Esophagus squamous epithelium (tissue), 5 donors: ENCODE measurements at regions not wholly inside any gene's neighbourhood (a gene's known extent, or its start where the extent isn't known, plus 50 kb on each side); places are given as distances from the start of the nearest gene placed in this dataset.
"Not testable (repeated sequence)": the region's sequence is repeated elsewhere in the genome, so short reads cannot be mapped to it uniquely, and the experiment has no call there.

Experiments used
- DNase-seq: peaks from one replicate; lab custom pipeline; 2025; lab: John Stamatoyannopoulos, UW
- H3K27ac ChIP-seq, 4 donors: fragments of 200-600 bp; sonication (generic); one replicate each; pipeline ENCODE4 v1.5.1; 2016 to 2019; ENCODE audit warnings: mild to moderate bottlenecking in 1 of 4
- H3K27me3 ChIP-seq, 4 donors: fragments of 200-600 bp; sonication (generic); 1 replicate in 3 of 4; 2 replicates in 1 of 4; pipeline versions ENCODE4 v1.5.1 to v1.6.0; 2017 to 2021; ENCODE audit warnings: antibody characterized with exemption in 1 of 4
- H3K36me3 ChIP-seq, 3 donors: fragments of 200-600 bp; sonication (generic); one replicate each; pipeline ENCODE4 v1.5.1; 2016 to 2019
- H3K4me1 ChIP-seq, 3 donors: fragments of 200-600 bp; sonication (generic); one replicate each; pipeline ENCODE4 v1.5.1; 2017 to 2019
- H3K4me3 ChIP-seq, 4 donors: fragments of 200-600 bp; sonication (generic); 1 replicate in 3 of 4; 2 replicates in 1 of 4; pipeline ENCODE4 v1.5.1; 2016 to 2019; ENCODE audit warnings: mild to moderate bottlenecking in 2 of 4, moderate library complexity in 1 of 4
- H3K9me3 ChIP-seq, 3 donors: fragments of 200-600 bp; sonication (generic); one replicate each; pipeline ENCODE4 v1.5.1; 2016 to 2019
- POLR2A ChIP-seq, 4 donors: fragments of 450-650 bp; IDR thresholded peaks; one replicate each; pipeline ENCODE4 v1.6.1; 2017; ENCODE audit warnings: antibody characterized with exemption in 4 of 4, mild to moderate bottlenecking in 4 of 4, moderate library complexity in 3 of 4
- WGBS, 2 donors: methylation state at CpG; one replicate each; pipeline ENCODE4 v1.1.5; 2018; 5-methylcytosine and 5-hydroxymethylcytosine counted together
- intact Hi-C: fragments of 100-400 bp; cut with DNase I; formaldehyde crosslinking; loops from one replicate; pipeline ENCODE4 v1.15.0; 2022
- TF ChIP-seq, protein P1 (sequence below), 6 experiments: fragments of 450-650 bp in 4 of 6; fragments of 200-600 bp in 2 of 6; sonication (generic) in 2 of 6; IDR thresholded peaks; one replicate each; pipeline ENCODE4 v1.5.1; 2016 to 2019; ENCODE audit warnings: antibody characterized with exemption in 6 of 6, mild to moderate bottlenecking in 4 of 6, moderate library complexity in 4 of 6
- donor health status: DM: yes; HTN: yes; CAD: no.

- WGBS, 2 donors: 24 to 38% methylated on average over 3 to 19 of the region's 40 CpGs
- DNase-seq: no peak
- TF ChIP-seq, protein P1, sequence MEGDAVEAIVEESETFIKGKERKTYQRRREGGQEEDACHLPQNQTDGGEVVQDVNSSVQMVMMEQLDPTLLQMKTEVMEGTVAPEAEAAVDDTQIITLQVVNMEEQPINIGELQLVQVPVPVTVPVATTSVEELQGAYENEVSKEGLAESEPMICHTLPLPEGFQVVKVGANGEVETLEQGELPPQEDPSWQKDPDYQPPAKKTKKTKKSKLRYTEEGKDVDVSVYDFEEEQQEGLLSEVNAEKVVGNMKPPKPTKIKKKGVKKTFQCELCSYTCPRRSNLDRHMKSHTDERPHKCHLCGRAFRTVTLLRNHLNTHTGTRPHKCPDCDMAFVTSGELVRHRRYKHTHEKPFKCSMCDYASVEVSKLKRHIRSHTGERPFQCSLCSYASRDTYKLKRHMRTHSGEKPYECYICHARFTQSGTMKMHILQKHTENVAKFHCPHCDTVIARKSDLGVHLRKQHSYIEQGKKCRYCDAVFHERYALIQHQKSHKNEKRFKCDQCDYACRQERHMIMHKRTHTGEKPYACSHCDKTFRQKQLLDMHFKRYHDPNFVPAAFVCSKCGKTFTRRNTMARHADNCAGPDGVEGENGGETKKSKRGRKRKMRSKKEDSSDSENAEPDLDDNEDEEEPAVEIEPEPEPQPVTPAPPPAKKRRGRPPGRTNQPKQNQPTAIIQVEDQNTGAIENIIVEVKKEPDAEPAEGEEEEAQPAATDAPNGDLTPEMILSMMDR (IDR thresholded peaks at IDR 0.05): peak; percentile 90 to 95 (median 92)
- TF ChIP-seq POLR2A (IDR thresholded peaks at IDR 0.05): no peak
- Histone ChIP-seq H3K4me3 (peak overlapping the region; percentile 12 to 65 (median 41)), H3K27me3 (no peaks in the 10 kb centered on the region), H3K36me3 (no peaks in the 10 kb centered on the region), H3K27ac (peak overlapping the region; percentile 58 to 84 (median 72)), H3K9me3 (no peaks in the 10 kb centered on the region), H3K4me1 (peaks cover 13 to 44% (median 15%) of the 10 kb centered on the region in 3 donors)
- intact Hi-C loops: loop anchor here (10.0 kb wide), 1 partner anchor 250 kb away; the partner anchor contains the start of gene ZFP36L2
Measured at GRCh38 chr2:42974721-42975717, 182.6 kb upstream of the HAAO start.

- DNase-seq: no peak
- H3K36me3 ChIP-seq: no peaks in the 10 kb centered on the region
- intact Hi-C loops: loop anchor here (10.0 kb wide), 1 partner anchor 251 kb away; the partner anchor contains the start of gene ZFP36L2
Measured at GRCh38 chr2:42974169-42974720, 181.9 kb upstream of the HAAO start.

DNA sequence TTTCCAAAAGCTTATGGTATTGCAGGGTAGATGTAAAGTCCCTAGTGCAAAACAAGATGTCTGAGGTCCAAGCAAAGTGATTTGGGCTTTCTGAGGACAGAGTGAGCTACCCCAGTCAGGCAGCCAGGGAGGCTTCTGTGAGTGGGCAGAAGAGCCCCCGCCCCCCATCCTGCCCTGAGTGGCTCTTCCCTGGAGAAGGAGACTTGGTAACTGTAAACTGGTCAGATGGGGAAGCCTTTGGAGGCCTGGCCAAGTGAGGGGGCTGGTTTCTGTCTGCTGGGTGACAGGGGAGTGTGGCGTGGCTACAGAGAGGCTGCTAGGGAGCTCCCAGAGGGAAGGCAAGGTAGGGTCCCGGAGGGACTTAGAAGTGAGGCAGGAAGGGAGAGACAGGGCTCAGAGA is 181.3 kb upstream of the HAAO start:
- Histone ChIP-seq H3K36me3 (no peaks in the 10 kb centered on the region), H3K9me3 (no peaks in the 10 kb centered on the region), H3K27me3 (no peaks in the 10 kb centered on the region), H3K27ac (peak overlapping the region in 3 of 4 donors; percentile 17 to 84 (median 62)), H3K4me1 (peaks cover 13 to 49% (median 15%) of the 10 kb centered on the region in 3 donors), H3K4me3 (no peak overlapping the region)
- intact Hi-C loops: loop anchor here (10.0 kb wide), 1 partner anchor 251 kb away; the partner anchor contains the start of gene ZFP36L2
- 80 to 90% methylated on average over 3 of the region's 3 CpGs for WGBS, 2 donors
- TF ChIP-seq, protein P1 (IDR thresholded peaks at IDR 0.05): no peak
- TF ChIP-seq POLR2A (IDR thresholded peaks at IDR 0.05): no peak
- no peak for DNase-seq

More at GRCh38 chr2:42974169-42974720, 181.9 kb upstream of the HAAO start:
- WGBS, 2 donors: 47 to 56% methylated on average over 2 of the region's 2 CpGs
- Histone ChIP-seq H3K9me3 (no peaks in the 10 kb centered on the region), H3K27me3 (no peaks in the 10 kb centered on the region), H3K4me1 (peaks cover 13 to 47% (median 15%) of the 10 kb centered on the region in 3 donors), H3K4me3 (no peak overlapping the region), H3K27ac (peak overlapping the region in 3 of 4 donors; percentile 62 to 84 (median 83))
- TF ChIP-seq, protein P1 (IDR thresholded peaks at IDR 0.05): no peak
- no peak for TF ChIP-seq POLR2A (IDR thresholded peaks at IDR 0.05)

- not testable (repeated sequence) for DNase-seq, H3K36me3 ChIP-seq, H3K4me3 ChIP-seq, H3K27me3 ChIP-seq, H3K9me3 ChIP-seq
- peaks cover 13 to 49% (median 15%) of the 10 kb centered on the region in 3 donors for H3K4me1 ChIP-seq
- peak overlapping the region in 3 of 4 donors; percentile 39 to 54 (median 44) for H3K27ac ChIP-seq
- WGBS, 2 donors: 70 to 80% methylated on average over 7 to 9 of the region's 11 CpGs
- intact Hi-C loops: loop anchor here (10.0 kb wide), 1 partner anchor 252 kb away; the partner anchor contains the start of gene ZFP36L2
Measured at GRCh38 chr2:42972933-42973516, 180.6 kb upstream of the HAAO start.
